ENCODE measurements at regions not wholly inside any gene's neighbourhood (a gene's known extent, or its start where the extent isn't known, plus 50 kb on each side); places are given as distances from the start of the nearest gene placed in this dataset.

DNA sequence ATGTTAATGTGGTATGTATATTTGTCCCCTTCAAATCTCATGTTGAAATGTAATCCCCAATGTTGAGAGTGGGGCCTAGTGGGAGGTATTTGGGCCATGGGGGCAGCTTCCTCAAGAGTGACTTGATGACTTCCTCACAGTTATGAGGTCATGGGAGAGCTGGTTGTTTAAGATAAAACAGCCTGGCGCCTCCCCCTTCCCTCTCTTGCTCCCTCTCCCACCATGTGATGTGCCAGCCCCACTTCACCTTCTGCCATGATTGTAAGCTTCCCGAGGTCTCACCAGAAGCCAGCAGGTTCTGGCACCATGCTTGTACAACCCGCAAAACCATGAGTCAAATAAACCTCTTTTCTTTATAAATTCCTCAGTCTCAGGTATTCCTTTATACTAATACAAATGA, 258.3 kb upstream of the POU3F3 start:
- in situ Hi-C loops (cut with HindIII; ENCODE audit: low pct_unique_long_range_greater_than_20kb, low sequenced_read_pairs), result no loop called here
- no peak for DNase-seq (ENCODE audit: low read depth in 1 of 2, low spot score in 1 of 2)
- no peak for TF ChIP-seq JUND (IDR thresholded peaks at IDR 0.05; ENCODE audit: low read depth)

DNA sequence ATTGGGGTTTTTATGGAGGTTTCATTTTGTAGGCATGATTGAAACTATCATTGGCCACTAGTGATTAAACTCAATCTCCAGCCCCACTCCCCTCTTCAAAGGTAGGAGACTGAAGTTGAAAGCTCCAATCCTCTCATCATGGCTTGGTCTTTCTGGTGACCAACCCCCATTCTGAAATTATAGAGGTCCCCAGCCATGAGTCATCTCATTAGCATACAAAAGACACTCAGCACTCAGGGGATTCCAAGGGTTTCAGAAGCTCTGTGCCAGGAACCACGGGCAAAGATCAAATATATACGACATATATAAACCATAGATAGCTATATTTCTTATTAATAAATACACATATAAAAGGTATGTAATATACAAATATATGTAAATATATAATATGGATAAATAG, 256.0 kb upstream of the POU3F3 start:
- no peak for DNase-seq (ENCODE audit: low read depth in 1 of 2, low spot score in 1 of 2)
- TF ChIP-seq JUND (IDR thresholded peaks at IDR 0.05; ENCODE audit: low read depth), result no peak
- in situ Hi-C loops (cut with HindIII; ENCODE audit: low pct_unique_long_range_greater_than_20kb, low sequenced_read_pairs), result no loop called here

DNA sequence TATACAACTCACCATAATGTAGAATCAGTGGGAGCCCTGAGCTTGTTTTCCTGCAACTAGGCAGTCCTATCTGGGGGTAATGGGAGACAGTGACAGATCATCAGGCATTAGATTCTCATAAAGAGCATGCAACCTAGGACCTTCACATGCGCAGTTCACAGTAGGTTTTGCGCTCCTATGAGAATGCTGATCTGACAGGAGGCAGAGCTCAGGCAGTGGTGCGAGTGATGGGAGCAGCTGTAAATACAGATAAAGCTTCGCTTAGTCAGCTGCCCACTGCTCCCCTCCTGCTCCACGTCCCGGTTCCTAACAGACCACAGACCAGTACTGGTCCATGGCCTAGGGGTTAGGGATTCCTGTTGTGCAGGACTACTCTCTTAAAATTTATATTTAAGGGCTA, 255.3 kb upstream of the POU3F3 start:
- in situ Hi-C loops (cut with HindIII; ENCODE audit: low pct_unique_long_range_greater_than_20kb, low sequenced_read_pairs), result no loop called here

DNA sequence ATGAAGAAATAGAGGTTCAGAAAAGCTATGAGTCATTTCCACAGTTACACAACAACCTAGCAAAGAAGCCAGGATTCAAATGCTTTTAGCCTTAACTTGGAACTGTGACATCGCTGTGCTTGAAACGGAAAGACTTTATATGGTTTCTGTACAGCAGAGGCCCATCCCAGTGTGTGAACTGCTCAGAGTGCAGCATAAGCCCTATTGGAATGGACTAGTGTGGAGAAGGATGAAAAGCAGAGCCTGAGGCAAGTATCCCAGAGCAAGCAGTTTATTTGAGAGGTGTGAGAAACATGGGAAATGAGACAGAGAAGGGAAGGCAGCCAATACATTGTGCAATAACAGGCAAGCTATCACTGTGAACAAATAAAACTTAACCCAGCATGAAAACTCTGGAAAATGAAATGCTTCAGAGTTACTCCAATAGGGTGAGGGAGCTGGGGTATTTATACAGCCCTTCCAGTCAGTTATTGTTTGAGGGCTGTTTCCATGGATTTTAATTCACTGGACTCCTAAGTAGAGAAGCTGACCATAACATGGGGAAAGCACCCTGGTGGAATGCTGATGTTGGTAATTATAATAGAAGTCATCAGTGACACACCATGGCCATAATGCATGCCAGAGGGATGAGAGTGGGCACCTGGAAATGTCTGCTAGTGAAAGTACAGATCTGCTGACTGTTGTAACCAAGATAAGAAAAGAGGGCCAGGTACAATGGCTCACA, 254.0 kb upstream of the POU3F3 start:
- TF ChIP-seq JUND (IDR thresholded peaks at IDR 0.05; ENCODE audit: low read depth), result no peak
- peak in 1 of 2 experiments; percentile 17 for DNase-seq (ENCODE audit: low read depth in 1 of 2, low spot score in 1 of 2)
- in situ Hi-C loops (cut with HindIII; ENCODE audit: low pct_unique_long_range_greater_than_20kb, low sequenced_read_pairs), result no loop called here

More for the DNA sequence above, 255.3 kb upstream of the POU3F3 start:
- TF ChIP-seq JUND (IDR thresholded peaks at IDR 0.05; ENCODE audit: low read depth), result no peak
- no peak for DNase-seq (ENCODE audit: low read depth in 1 of 2, low spot score in 1 of 2)

DNA sequence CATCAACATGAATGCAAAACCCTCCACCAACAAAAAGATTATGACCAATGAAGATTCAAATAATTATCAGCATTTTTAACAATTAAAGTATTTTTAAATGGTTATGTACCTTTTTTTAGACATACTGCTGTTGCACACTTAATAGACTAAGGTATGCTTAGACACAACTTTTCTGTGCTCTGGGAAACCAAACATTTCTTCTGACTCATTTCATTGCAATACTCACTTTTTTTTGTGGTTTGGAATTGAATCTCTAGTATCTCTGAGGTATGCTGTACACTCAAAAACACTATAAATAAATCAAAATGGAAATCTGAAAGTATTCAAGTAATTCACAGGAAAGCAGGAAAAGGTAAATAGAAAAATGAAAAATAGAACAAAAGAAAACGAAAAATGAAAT, 247.9 kb upstream of the POU3F3 start:
- in situ Hi-C loops (cut with HindIII; ENCODE audit: low pct_unique_long_range_greater_than_20kb, low sequenced_read_pairs), result no loop called here
- no peak for DNase-seq (ENCODE audit: low read depth in 1 of 2, low spot score in 1 of 2)
- no peak for TF ChIP-seq JUND (IDR thresholded peaks at IDR 0.05; ENCODE audit: low read depth)

- TF ChIP-seq JUND (IDR thresholded peaks at IDR 0.05; ENCODE audit: low read depth), result no peak
- DNase-seq (ENCODE audit: low read depth in 1 of 2, low spot score in 1 of 2), result no peak
- in situ Hi-C loops (cut with HindIII; ENCODE audit: low pct_unique_long_range_greater_than_20kb, low sequenced_read_pairs), result no loop called here
Measured at GRCh38 chr2:104616856-104617255, 237.1 kb upstream of the POU3F3 start.

- in situ Hi-C loops (cut with HindIII; ENCODE audit: low pct_unique_long_range_greater_than_20kb, low sequenced_read_pairs), result no loop called here
- no peak for TF ChIP-seq JUND (IDR thresholded peaks at IDR 0.05; ENCODE audit: low read depth)
- DNase-seq (ENCODE audit: low read depth in 1 of 2, low spot score in 1 of 2), result no peak
Measured at GRCh38 chr2:104620801-104621200, 233.1 kb upstream of the POU3F3 start.

GRCh38 chr2:104635608-104636007, 218.3 kb upstream of the POU3F3 start:
- no peak for DNase-seq (ENCODE audit: low read depth in 1 of 2, low spot score in 1 of 2)
- in situ Hi-C loops (cut with HindIII; ENCODE audit: low pct_unique_long_range_greater_than_20kb, low sequenced_read_pairs), result no loop called here
- TF ChIP-seq JUND (IDR thresholded peaks at IDR 0.05; ENCODE audit: low read depth), result no peak

GRCh38 chr2:104638190-104638858, 215.6 kb upstream of the POU3F3 start:
- no peak for TF ChIP-seq JUND (IDR thresholded peaks at IDR 0.05; ENCODE audit: low read depth)
- in situ Hi-C loops (cut with HindIII; ENCODE audit: low pct_unique_long_range_greater_than_20kb, low sequenced_read_pairs), result no loop called here
- DNase-seq (ENCODE audit: low read depth in 1 of 2, low spot score in 1 of 2), result no peak

DNA sequence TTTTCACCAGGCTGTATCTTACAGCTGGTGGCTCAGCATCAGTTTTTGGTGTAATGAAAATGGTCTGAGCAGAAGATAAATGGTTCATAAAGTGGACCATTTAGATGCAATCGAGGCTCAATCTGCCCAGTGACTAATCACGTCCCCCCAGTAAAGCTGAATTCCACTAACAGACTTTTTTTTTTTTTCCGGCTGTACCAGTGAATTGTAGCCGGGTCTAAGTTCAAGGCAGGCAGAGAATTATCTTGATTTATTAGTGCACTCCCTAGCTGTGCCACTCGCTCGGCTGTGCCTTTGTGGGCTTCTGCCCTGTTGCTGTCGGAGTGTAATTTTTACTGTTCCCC, 215.1 kb upstream of the POU3F3 start:
- no peak for DNase-seq (ENCODE audit: low read depth in 1 of 2, low spot score in 1 of 2)
- no peak for TF ChIP-seq JUND (IDR thresholded peaks at IDR 0.05; ENCODE audit: low read depth)
- in situ Hi-C loops (cut with HindIII; ENCODE audit: low pct_unique_long_range_greater_than_20kb, low sequenced_read_pairs), result no loop called here

DNA sequence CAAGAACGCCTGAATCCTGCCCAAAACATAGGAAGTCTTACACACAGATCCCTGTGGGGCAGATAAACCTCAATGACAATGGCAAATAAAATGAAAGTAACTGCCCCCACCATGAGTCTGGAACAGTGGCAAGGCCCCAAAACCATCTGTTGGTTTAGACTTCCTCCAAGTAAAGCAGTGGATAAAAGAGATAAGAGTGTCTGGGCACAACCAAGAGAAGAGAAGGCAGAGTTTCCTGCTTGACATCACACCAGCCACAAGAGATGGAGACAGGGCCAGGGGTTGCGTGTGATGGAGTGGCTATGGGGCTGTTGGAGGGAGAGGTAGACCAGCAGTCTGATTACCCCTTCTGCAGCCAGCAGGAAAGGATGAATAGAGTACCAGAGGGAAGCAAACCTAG, 212.1 kb upstream of the POU3F3 start:
- no peak for TF ChIP-seq JUND (IDR thresholded peaks at IDR 0.05; ENCODE audit: low read depth)
- in situ Hi-C loops (cut with HindIII; ENCODE audit: low pct_unique_long_range_greater_than_20kb, low sequenced_read_pairs), result no loop called here
- no peak for DNase-seq (ENCODE audit: low read depth in 1 of 2, low spot score in 1 of 2)

GRCh38 chr2:104648376-104648775, 205.5 kb upstream of the POU3F3 start:
- no peak for DNase-seq (ENCODE audit: low read depth in 1 of 2, low spot score in 1 of 2)
- no peak for TF ChIP-seq JUND (IDR thresholded peaks at IDR 0.05; ENCODE audit: low read depth)
- in situ Hi-C loops (cut with HindIII; ENCODE audit: low pct_unique_long_range_greater_than_20kb, low sequenced_read_pairs), result no loop called here

DNA sequence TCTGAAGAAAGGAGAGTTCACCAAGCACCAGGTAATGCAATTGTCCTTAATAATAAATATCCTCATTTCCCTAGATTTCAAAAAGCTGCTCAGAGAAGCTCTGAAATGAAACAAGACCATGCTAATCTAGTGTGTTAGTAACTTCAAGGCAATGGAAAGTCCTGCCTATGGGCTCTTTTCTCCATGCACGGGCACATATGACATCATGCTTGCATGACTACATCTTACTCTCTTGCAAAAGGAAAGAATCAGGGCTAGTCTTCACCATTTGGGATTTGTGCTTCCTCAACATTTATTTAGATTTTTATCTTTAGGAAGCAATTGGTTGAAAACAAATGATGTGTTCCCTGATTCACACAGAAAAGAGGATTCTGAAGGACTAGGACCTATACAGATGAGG, 204.0 kb upstream of the POU3F3 start:
- in situ Hi-C loops (cut with HindIII; ENCODE audit: low pct_unique_long_range_greater_than_20kb, low sequenced_read_pairs), result no loop called here
- DNase-seq (ENCODE audit: low read depth in 1 of 2, low spot score in 1 of 2), result no peak
- no peak for TF ChIP-seq JUND (IDR thresholded peaks at IDR 0.05; ENCODE audit: low read depth)
